Stomach (tissue), 8 donors: ENCODE measurements at regions not wholly inside any gene's neighbourhood (a gene's known extent, or its start where the extent isn't known, plus 50 kb on each side); places are given as distances from the start of the nearest gene placed in this dataset.

ENCODE experiments used
- DNase-seq, 2 donors: peaks; one replicate each; pipeline versions ENCODE4 v3.0.0 to v3.0.0-alpha.2; 2013 to 2019
- H3K27ac ChIP-seq, 5 donors: fragments of 200-600 bp in 4 of 5; sonication (generic) in 4 of 5; one replicate each; pipeline ENCODE4 v1.5.1; 2013 to 2019; ENCODE audit warnings: mild to moderate bottlenecking in 1 of 5, moderate library complexity in 1 of 5
- H3K27me3 ChIP-seq, 3 donors: fragments of 200-600 bp; sonication (generic); one replicate each; pipeline ENCODE4 v1.5.1; 2017 to 2019; ENCODE audit warnings: mixed run types in 1 of 3
- H3K36me3 ChIP-seq, 4 donors: fragments of 200-600 bp; sonication (generic); 1 replicate in 3 of 4; 2 replicates in 1 of 4; pipeline ENCODE4 v1.5.1; 2016 to 2019
- H3K4me1 ChIP-seq, 4 donors: fragments of 200-600 bp; sonication (generic); one replicate each; pipeline ENCODE4 v1.5.1; 2016 to 2019
- H3K4me3 ChIP-seq, 4 donors: fragments of 200-600 bp; sonication (generic) in 3 of 4; one replicate each; pipeline ENCODE4 v1.5.1; 2016 to 2019; ENCODE audit warnings: mild to moderate bottlenecking in 1 of 4
- H3K9me3 ChIP-seq, 4 donors: fragments of 200-600 bp; sonication (generic); one replicate each; pipeline ENCODE4 v1.5.1; 2016 to 2019
- EP300 ChIP-seq: sonication (generic); formaldehyde crosslinking; IDR thresholded peaks from one replicate; pipeline ENCODE4 v1.6.1; 2017; ENCODE audit warnings: antibody characterized with exemption
- POLR2A ChIP-seq, 4 donors: fragments of 450-650 bp; IDR thresholded peaks; one replicate each; pipeline ENCODE4 v1.6.1; 2016; ENCODE audit warnings: antibody characterized with exemption in 4 of 4, control low read depth in 2 of 4, mild to moderate bottlenecking in 1 of 4, moderate library complexity in 1 of 4
- POLR2AphosphoS5 ChIP-seq, 3 donors: sonication (generic); formaldehyde crosslinking; IDR thresholded peaks; one replicate each; pipeline ENCODE4 v1.6.1; 2016; ENCODE audit warnings: antibody characterized with exemption in 3 of 3
- WGBS, 5 donors: extraction: QIAGEN DNeasy Blood & Tissue Kit in 3 of 5; methylation state at CpG; one replicate each; pipeline versions ENCODE4 v1.1.5 to v1.1.7; 2013 to 2018; 5-methylcytosine and 5-hydroxymethylcytosine counted together
- intact Hi-C: fragments of 100-400 bp; cut with DNase I; formaldehyde crosslinking; loops from one replicate; pipeline ENCODE4 v1.15.1; 2023; ENCODE audit warnings: low total_unique reads
- TF ChIP-seq, protein P1 (sequence below), 7 experiments: fragments of 450-650 bp in 4 of 7; fragments of 200-600 bp in 3 of 7; sonication (generic) in 3 of 7; IDR thresholded peaks; one replicate each; pipeline ENCODE4 v1.5.1; 2016 to 2019; ENCODE audit warnings: antibody characterized with exemption in 7 of 7, control low read depth in 2 of 7, mild to moderate bottlenecking in 1 of 7
- donor health status: healthy with polysubstance abuse.
- donor health status: Bipolar disorder and iron deficiency.
- donor health status: healthy.

DNA sequence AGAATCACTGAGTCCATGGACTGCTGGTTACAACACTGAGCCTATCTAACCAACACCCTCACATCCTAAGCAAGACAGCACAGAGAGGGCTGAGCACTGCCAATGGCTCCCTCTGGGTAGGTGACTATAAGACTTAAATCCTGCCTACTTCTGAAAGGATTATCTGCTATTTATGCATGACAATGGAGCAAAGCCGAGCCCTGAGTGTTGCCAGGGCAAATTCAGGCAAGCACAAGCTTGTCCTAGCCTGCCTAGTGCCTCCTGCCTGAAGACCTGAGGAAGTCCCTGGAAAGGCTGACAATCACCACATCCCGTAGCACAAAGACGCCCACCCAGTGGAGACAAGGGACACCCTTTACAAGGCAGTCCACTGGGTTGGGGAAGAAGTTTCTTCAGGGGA is 129.7 kb downstream of the OSR1 start:
- TF ChIP-seq POLR2A (IDR thresholded peaks at IDR 0.05) (no peak), POLR2AphosphoS5 (IDR thresholded peaks at IDR 0.05) (no peak)
- TF ChIP-seq, protein P1, sequence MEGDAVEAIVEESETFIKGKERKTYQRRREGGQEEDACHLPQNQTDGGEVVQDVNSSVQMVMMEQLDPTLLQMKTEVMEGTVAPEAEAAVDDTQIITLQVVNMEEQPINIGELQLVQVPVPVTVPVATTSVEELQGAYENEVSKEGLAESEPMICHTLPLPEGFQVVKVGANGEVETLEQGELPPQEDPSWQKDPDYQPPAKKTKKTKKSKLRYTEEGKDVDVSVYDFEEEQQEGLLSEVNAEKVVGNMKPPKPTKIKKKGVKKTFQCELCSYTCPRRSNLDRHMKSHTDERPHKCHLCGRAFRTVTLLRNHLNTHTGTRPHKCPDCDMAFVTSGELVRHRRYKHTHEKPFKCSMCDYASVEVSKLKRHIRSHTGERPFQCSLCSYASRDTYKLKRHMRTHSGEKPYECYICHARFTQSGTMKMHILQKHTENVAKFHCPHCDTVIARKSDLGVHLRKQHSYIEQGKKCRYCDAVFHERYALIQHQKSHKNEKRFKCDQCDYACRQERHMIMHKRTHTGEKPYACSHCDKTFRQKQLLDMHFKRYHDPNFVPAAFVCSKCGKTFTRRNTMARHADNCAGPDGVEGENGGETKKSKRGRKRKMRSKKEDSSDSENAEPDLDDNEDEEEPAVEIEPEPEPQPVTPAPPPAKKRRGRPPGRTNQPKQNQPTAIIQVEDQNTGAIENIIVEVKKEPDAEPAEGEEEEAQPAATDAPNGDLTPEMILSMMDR (IDR thresholded peaks at IDR 0.05): no peak
- WGBS, 5 donors: 50 to 89% (median 82%) methylated on average over 1 to 3 of the region's 3 CpGs
- DNase-seq: peak in 1 of 2 donors; percentile 44
- Histone ChIP-seq H3K27me3 (no peaks in the 10 kb centered on the region), H3K27ac (no peak overlapping the region), H3K4me3 (no peak overlapping the region), H3K9me3 (no peaks in the 10 kb centered on the region), H3K36me3 (no peaks in the 10 kb centered on the region), H3K4me1 (no peaks in the 10 kb centered on the region)
- intact Hi-C loops: no loop called here

- 70 to 92% (median 72%) methylated on average over 3 of the region's 3 CpGs for WGBS, 5 donors
- TF ChIP-seq EP300 (no peak), POLR2AphosphoS5 (IDR thresholded peaks at IDR 0.05) (no peak)
- TF ChIP-seq, protein P1 (IDR thresholded peaks at IDR 0.05): no peak
Measured at GRCh38 chr2:19228181-19228593, 130.2 kb downstream of the OSR1 start.

GRCh38 chr2:19226871-19227270 is 131.6 kb downstream of the OSR1 start:
- TF ChIP-seq POLR2AphosphoS5 (IDR thresholded peaks at IDR 0.05): no peak
- TF ChIP-seq, protein P1 (IDR thresholded peaks at IDR 0.05): no peak
- no peak for TF ChIP-seq POLR2A (IDR thresholded peaks at IDR 0.05)
- TF ChIP-seq EP300: no peak
- no peaks in the 10 kb centered on the region for H3K27me3 ChIP-seq
- intact Hi-C loops: no loop called here
- no peak for DNase-seq
- no peaks in the 10 kb centered on the region for H3K9me3 ChIP-seq
- WGBS, 5 donors: 85 to 94% (median 90%) methylated on average over 4 of the region's 4 CpGs
- no peak overlapping the region for H3K27ac ChIP-seq
- no peaks in the 10 kb centered on the region for H3K4me1 ChIP-seq
- no peaks in the 10 kb centered on the region for H3K36me3 ChIP-seq
- no peak overlapping the region for H3K4me3 ChIP-seq

More at GRCh38 chr2:19228181-19228593, 130.2 kb downstream of the OSR1 start:
- Histone ChIP-seq H3K36me3 (no peaks in the 10 kb centered on the region), H3K27ac (no peak overlapping the region), H3K4me1 (no peaks in the 10 kb centered on the region), H3K9me3 (no peaks in the 10 kb centered on the region), H3K27me3 (no peaks in the 10 kb centered on the region), H3K4me3 (no peak overlapping the region)
- DNase-seq: no peak
- intact Hi-C loops: no loop called here

- no peak overlapping the region for H3K4me3 ChIP-seq
- no peaks in the 10 kb centered on the region for H3K4me1 ChIP-seq
- 84 to 96% (median 90%) methylated on average over 6 of the region's 6 CpGs for WGBS, 5 donors
- no peaks in the 10 kb centered on the region for H3K36me3 ChIP-seq
- no peaks in the 10 kb centered on the region for H3K9me3 ChIP-seq
- H3K27ac ChIP-seq: no peak overlapping the region
- TF ChIP-seq POLR2AphosphoS5 (IDR thresholded peaks at IDR 0.05) (no peak), EP300 (no peak), POLR2A (IDR thresholded peaks at IDR 0.05) (no peak)
- TF ChIP-seq, protein P1 (IDR thresholded peaks at IDR 0.05): no peak
- intact Hi-C loops: no loop called here
- H3K27me3 ChIP-seq: no peaks in the 10 kb centered on the region
- no peak for DNase-seq
Measured at GRCh38 chr2:19226386-19226785, 132.0 kb downstream of the OSR1 start.
